HG02798 (cell line): ENCODE measurements at regions not wholly inside any gene's neighbourhood (a gene's known extent, or its start where the extent isn't known, plus 50 kb on each side); places are given as distances from the start of the nearest gene placed in this dataset.
A peak's percentile ranks its signal among the peaks of the same experiment; 100 is the strongest.

Experiments
- ATAC-seq: cut with Tn5 transposase; IDR thresholded peaks from one replicate; pipeline ENCODE4 v1.9.1; 2021; ENCODE audit warnings: mild to moderate bottlenecking; ENCODE audit not compliant: unreplicated experiment, poor library complexity

GRCh38 chr9:99509900-99510535 is 287.9 kb downstream of the SEC61B start:
- ATAC-seq: no peak

GRCh38 chr9:99511723-99512122 is 289.6 kb downstream of the SEC61B start:
- ATAC-seq: no peak

- peak; percentile 62 for ATAC-seq
Observed at GRCh38 chr9:99513441-99514112, 291.5 kb downstream of the SEC61B start.

- no peak for ATAC-seq
Observed at GRCh38 chr9:99515093-99515492, 293.0 kb downstream of the SEC61B start.

- no peak for ATAC-seq
Observed at GRCh38 chr9:99515895-99516656, 294.0 kb downstream of the SEC61B start.

- no peak for ATAC-seq
Observed at GRCh38 chr9:99516657-99517049, 294.6 kb downstream of the SEC61B start.

GRCh38 chr9:99523838-99524237 is 297.8 kb upstream of the NR4A3 start:
- no peak for ATAC-seq

GRCh38 chr9:99531313-99531712 is 290.4 kb upstream of the NR4A3 start:
- ATAC-seq: no peak

GRCh38 chr9:99533421-99533820 is 288.3 kb upstream of the NR4A3 start:
- no peak for ATAC-seq

- ATAC-seq: no peak
Observed at GRCh38 chr9:99537996-99538395, 283.7 kb upstream of the NR4A3 start.

GRCh38 chr9:99544526-99544925 is 277.2 kb upstream of the NR4A3 start:
- no peak for ATAC-seq

GRCh38 chr9:99549441-99549840 is 272.2 kb upstream of the NR4A3 start:
- ATAC-seq: no peak

GRCh38 chr9:99555792-99556191 is 265.9 kb upstream of the NR4A3 start:
- ATAC-seq: no peak

- no peak for ATAC-seq
Observed at GRCh38 chr9:99556998-99557397, 264.7 kb upstream of the NR4A3 start.

- no peak for ATAC-seq
Observed at GRCh38 chr9:99557816-99558215, 263.9 kb upstream of the NR4A3 start.

- no peak for ATAC-seq
Observed at GRCh38 chr9:99559776-99560175, 261.9 kb upstream of the NR4A3 start.

- ATAC-seq: no peak
Observed at GRCh38 chr9:99560561-99560960, 261.1 kb upstream of the NR4A3 start.

GRCh38 chr9:99561509-99561917 is 260.2 kb upstream of the NR4A3 start:
- no peak for ATAC-seq

GRCh38 chr9:99561961-99562565 is 259.6 kb upstream of the NR4A3 start:
- ATAC-seq: no peak

GRCh38 chr9:99563364-99563763 is 258.3 kb upstream of the NR4A3 start:
- no peak for ATAC-seq

- ATAC-seq: no peak
Observed at GRCh38 chr9:99565203-99565602, 256.5 kb upstream of the NR4A3 start.
